OCI-LY7 (cell line): ENCODE measurements at regions not wholly inside any gene's neighbourhood (a gene's known extent, or its start where the extent isn't known, plus 50 kb on each side); places are given as distances from the start of the nearest gene placed in this dataset.
"Not testable (repeated sequence)": the region's sequence is repeated elsewhere in the genome, so short reads cannot be mapped to it uniquely, and the experiment has no call there.

ENCODE experiments used
- BruUV-seq: library from RNA; stranded (reverse); fragments of 400-500 nt; replicated peaks from 2 replicates; lab custom pipeline; 2021; lab: Mats Ljungman, UMichigan
- CTCF ChIA-PET: fragments of 300-600 bp; sonication (Branson Sonifier 250); formaldehyde crosslinking; loops from one replicate; lab custom pipeline; 2022; ENCODE audit warnings: antibody characterized with exemption; ENCODE audit not compliant: unreplicated experiment; lab: Charles Lee
- POLR2A ChIA-PET: fragments of 300-600 bp; sonication (Branson Sonifier 250); formaldehyde crosslinking; loops from one replicate; lab custom pipeline; 2022; ENCODE audit warnings: antibody characterized with exemption; lab: Charles Lee
- DNase-seq: peaks from one replicate; pipeline ENCODE4 v3.0.0-alpha.2; 2015; ENCODE audit warnings: low spot score
- H2AFZ ChIP-seq: fragments of 200-600 bp; sonication (generic), shearing (Covaris generic); 2 replicates; pipeline ENCODE4 v1.6.1; 2014; ENCODE audit warnings: mild to moderate bottlenecking, antibody characterized with exemption, low read length, moderate library complexity
- H3K27ac ChIP-seq: fragments of 200-600 bp; sonication (generic); 2 replicates; pipeline ENCODE4 v1.5.1; 2014; ENCODE audit warnings: mixed run types, low read depth, mild to moderate bottlenecking, moderate library complexity, low read length, inconsistent platforms; ENCODE audit not compliant: poor library complexity, severe bottlenecking
- H3K36me3 ChIP-seq: fragments of 200-600 bp; sonication (generic); 2 replicates; pipeline ENCODE4 v1.6.1; 2014; ENCODE audit warnings: mild to moderate bottlenecking, antibody characterized with exemption, low read length, moderate library complexity, mixed read lengths; ENCODE audit not compliant: insufficient read depth
- H3K4me1 ChIP-seq: fragments of 200-600 bp; sonication (generic); 2 replicates; pipeline ENCODE4 v1.5.1; 2014; ENCODE audit warnings: mild to moderate bottlenecking, low read length; ENCODE audit not compliant: insufficient read depth, poor library complexity, severe bottlenecking
- H3K4me2 ChIP-seq: fragments of 200-600 bp; sonication (generic); 2 replicates; pipeline ENCODE4 v1.6.1; 2014; ENCODE audit warnings: mild to moderate bottlenecking, low read length
- H3K4me3 ChIP-seq: fragments of 200-600 bp; sonication (generic); 2 replicates; pipeline ENCODE4 v1.5.1; 2014; ENCODE audit warnings: mild to moderate bottlenecking, low read depth, low read length; ENCODE audit not compliant: poor library complexity, severe bottlenecking
- H3K79me2 ChIP-seq: fragments of 200-600 bp; sonication (generic); 2 replicates; pipeline ENCODE4 v1.6.1; 2016; ENCODE audit warnings: low read depth, mild to moderate bottlenecking, low read length, moderate library complexity, mixed read lengths; ENCODE audit not compliant: insufficient read depth
- H3K9me2 ChIP-seq: fragments of 200-600 bp; sonication (generic); 2 replicates; pipeline ENCODE4 v1.6.1; 2016; ENCODE audit warnings: mild to moderate bottlenecking, low read length, mixed read lengths; ENCODE audit not compliant: insufficient read depth
- H3K9me3 ChIP-seq: fragments of 200-600 bp; sonication (generic); 2 replicates; pipeline ENCODE4 v1.6.1; 2014; ENCODE audit warnings: mild to moderate bottlenecking, mixed run types, low read length, mixed read lengths
- H4K20me1 ChIP-seq: fragments of 200-600 bp; sonication (generic); 2 replicates; pipeline ENCODE4 v1.6.1; 2014; ENCODE audit warnings: mild to moderate bottlenecking, antibody characterized with exemption, low read length, moderate library complexity, mixed read lengths; ENCODE audit not compliant: insufficient read depth
- CTCF ChIP-seq: fragments of 200-600 bp; sonication (generic); conservative IDR thresholded peaks from 2 replicates; pipeline ENCODE4 v1.5.1; 2014; ENCODE audit warnings: mild to moderate bottlenecking, antibody characterized with exemption, low read length, moderate library complexity, mixed read lengths
- EZH2phosphoT487 ChIP-seq: fragments of 200-600 bp; sonication (generic); IDR thresholded peaks from 2 replicates; pipeline ENCODE4 v1.6.1; 2018; ENCODE audit warnings: low read depth, borderline replicate concordance, mild to moderate bottlenecking, mixed run types, antibody characterized with exemption, low read length, moderate library complexity, mixed read lengths
- intact Hi-C: fragments of 100-400 bp; cut with micrococcal nuclease; formaldehyde crosslinking; loops from one replicate; pipeline ENCODE4 v1.10.0; 2022; ENCODE audit not compliant: unreplicated experiment

- H3K27ac ChIP-seq, H3K9me2 ChIP-seq, H3K79me2 ChIP-seq, H3K4me2 ChIP-seq, H3K9me3 ChIP-seq, H3K36me3 ChIP-seq, intact Hi-C loops, H3K4me1 ChIP-seq, POLR2A ChIA-PET, H4K20me1 ChIP-seq, CTCF ChIA-PET, DNase-seq, BruUV-seq, H2AFZ ChIP-seq, H3K4me3 ChIP-seq: not testable (repeated sequence)
Measured at GRCh38 chr4:158980711-158981110, 122.2 kb upstream of the RAPGEF2 start.

- no peaks in the 10 kb centered on the region for H3K79me2 ChIP-seq
- no peaks in the 10 kb centered on the region for H4K20me1 ChIP-seq
- intact Hi-C loops: no loop called here
- ChIA-PET CTCF (no interaction called here), POLR2A (interaction anchor here (0.7 to 1.2 kb wide), 2 partner anchors 10 to 12 kb away, joined by 3 read pairs; no protein-coding TSS in a partner anchor)
- H3K36me3 ChIP-seq: no peaks in the 10 kb centered on the region
- H3K9me2 ChIP-seq: no peaks in the 10 kb centered on the region
- no TSS peak for BruUV-seq
- H3K4me1 ChIP-seq: no peaks in the 10 kb centered on the region
- no peaks in the 10 kb centered on the region for H3K9me3 ChIP-seq
- H3K4me2 ChIP-seq: no peak overlapping the region
- no peak for DNase-seq
- H2AFZ ChIP-seq: no peak overlapping the region
- no peak overlapping the region for H3K4me3 ChIP-seq
- H3K27ac ChIP-seq: no peak overlapping the region
- TF ChIP-seq CTCF: no peak
- TF ChIP-seq EZH2phosphoT487: no peak
Measured at GRCh38 chr4:158991534-158992155, 111.2 kb upstream of the RAPGEF2 start.

- CTCF ChIA-PET: no interaction called here
- DNase-seq: no peak
Measured at GRCh38 chr4:158993891-158994290, 109.0 kb upstream of the RAPGEF2 start.

More at GRCh38 chr4:158993891-158994290, 109.0 kb upstream of the RAPGEF2 start:
- Histone ChIP-seq H3K4me2 (no peak overlapping the region), H3K27ac (no peak overlapping the region), H4K20me1 (no peaks in the 10 kb centered on the region), H3K4me3 (no peak overlapping the region), H3K36me3 (no peaks in the 10 kb centered on the region), H3K79me2 (no peaks in the 10 kb centered on the region), H3K9me3 (no peaks in the 10 kb centered on the region), H2AFZ (no peak overlapping the region), H3K9me2 (no peaks in the 10 kb centered on the region), H3K4me1 (no peaks in the 10 kb centered on the region)
- no peak for TF ChIP-seq CTCF
- no peak for TF ChIP-seq EZH2phosphoT487
- POLR2A ChIA-PET: no interaction called here
- intact Hi-C loops: no loop called here
- BruUV-seq: no TSS peak
